ENCODE measurements at regions not wholly inside any gene's neighbourhood (a gene's known extent, or its start where the extent isn't known, plus 50 kb on each side); places are given as distances from the start of the nearest gene placed in this dataset.
A peak's percentile ranks its signal among the peaks of the same experiment; 100 is the strongest.

- Histone ChIP-seq H3K4me2 (ENCODE audit: low read length) (no peak overlapping the region), H4K20me1 (ENCODE audit: control insufficient read depth, insufficient read depth, low read depth, low read length) (no peaks in the 10 kb centered on the region), H3K27ac (ENCODE audit: low read depth, low read length) (no peak overlapping the region), H3K9me3 (ENCODE audit: control insufficient read depth, insufficient read depth, low read length) (no peaks in the 10 kb centered on the region), H3K27me3 (ENCODE audit: control insufficient read depth, low read length) (no peaks in the 10 kb centered on the region), H3K79me2 (ENCODE audit: control insufficient read depth, low read length) (no peaks in the 10 kb centered on the region), H3K36me3 (ENCODE audit: control insufficient read depth, low read length) (no peaks in the 10 kb centered on the region), H3K4me1 (ENCODE audit: control insufficient read depth, low read length) (0 out of 2 replicates have a peak, but pooled peaks cover 4% of the 10 kb centered on the region), H3K9me2 (replicated peaks; ENCODE audit: control insufficient read depth, low read length) (no peaks in the 10 kb centered on the region), H3K4me3 (ENCODE audit: low read length) (no peak overlapping the region), H3F3A (ENCODE audit: control insufficient read depth, insufficient read depth) (no peaks in the 10 kb centered on the region)
- no peak for TF ChIP-seq CTCF (IDR thresholded peaks at IDR 0.05; ENCODE audit: low read depth, low read length, poor library complexity, severe bottlenecking)
- TF ChIP-seq EZH2phosphoT487 (IDR thresholded peaks at IDR 0.05; ENCODE audit: borderline replicate concordance, low read length) = no peak
These were observed 59.9 kb downstream of the RTL9 start for GRCh38 chrX:110418316-110419235.

- Histone ChIP-seq H3K27ac (ENCODE audit: low read depth, low read length) (no peak overlapping the region), H3K79me2 (ENCODE audit: control insufficient read depth, low read length) (no peaks in the 10 kb centered on the region), H3K9me3 (ENCODE audit: control insufficient read depth, insufficient read depth, low read length) (no peaks in the 10 kb centered on the region), H3K27me3 (ENCODE audit: control insufficient read depth, low read length) (no peaks in the 10 kb centered on the region), H3K4me2 (ENCODE audit: low read length) (no peak overlapping the region), H3F3A (ENCODE audit: control insufficient read depth, insufficient read depth) (no peaks in the 10 kb centered on the region), H3K36me3 (ENCODE audit: control insufficient read depth, low read length) (no peaks in the 10 kb centered on the region), H3K4me1 (ENCODE audit: control insufficient read depth, low read length) (0 out of 2 replicates have a peak, but pooled peaks cover 2% of the 10 kb centered on the region), H4K20me1 (ENCODE audit: control insufficient read depth, insufficient read depth, low read depth, low read length) (no peaks in the 10 kb centered on the region), H3K4me3 (ENCODE audit: low read length) (no peak overlapping the region), H3K9me2 (replicated peaks; ENCODE audit: control insufficient read depth, low read length) (no peaks in the 10 kb centered on the region)
- TF ChIP-seq EZH2phosphoT487 (IDR thresholded peaks at IDR 0.05; ENCODE audit: borderline replicate concordance, low read length) (no peak), CTCF (IDR thresholded peaks at IDR 0.05; ENCODE audit: low read depth, low read length, poor library complexity, severe bottlenecking) (no peak)
These were observed 60.9 kb downstream of the RTL9 start for GRCh38 chrX:110419512-110419911.

- Histone ChIP-seq H3K4me3 (ENCODE audit: low read length) (no peak overlapping the region), H3K27ac (ENCODE audit: low read depth, low read length) (no peak overlapping the region)
- peak; percentile 28 for TF ChIP-seq CTCF (IDR thresholded peaks at IDR 0.05; ENCODE audit: low read depth, low read length, poor library complexity, severe bottlenecking)
- no peak for TF ChIP-seq EZH2phosphoT487 (IDR thresholded peaks at IDR 0.05; ENCODE audit: borderline replicate concordance, low read length)
These were observed 62.3 kb downstream of the RTL9 start for GRCh38 chrX:110420771-110421499.

More at GRCh38 chrX:110420771-110421499, 62.3 kb downstream of the RTL9 start:
- H3K4me2 ChIP-seq (ENCODE audit: low read length) = no peak overlapping the region
- H3F3A ChIP-seq (ENCODE audit: control insufficient read depth, insufficient read depth) = no peaks in the 10 kb centered on the region
- H3K9me3 ChIP-seq (ENCODE audit: control insufficient read depth, insufficient read depth, low read length) = no peaks in the 10 kb centered on the region
- no peaks in the 10 kb centered on the region for H3K79me2 ChIP-seq (ENCODE audit: control insufficient read depth, low read length)
- H3K9me2 ChIP-seq (replicated peaks; ENCODE audit: control insufficient read depth, low read length) = no peaks in the 10 kb centered on the region
- no peaks in the 10 kb centered on the region for H3K4me1 ChIP-seq (ENCODE audit: control insufficient read depth, low read length)
- no peaks in the 10 kb centered on the region for H3K27me3 ChIP-seq (ENCODE audit: control insufficient read depth, low read length)
- H4K20me1 ChIP-seq (ENCODE audit: control insufficient read depth, insufficient read depth, low read depth, low read length) = no peaks in the 10 kb centered on the region
- H3K36me3 ChIP-seq (ENCODE audit: control insufficient read depth, low read length) = no peaks in the 10 kb centered on the region

Measured in DOHH2 (cell line).